Activated CD4-positive, alpha-beta memory T cell treated with anti-CD3 and anti-CD28 coated beads for 36 hours (primary cell): ENCODE measurements at regions not wholly inside any gene's neighbourhood (a gene's known extent, or its start where the extent isn't known, plus 50 kb on each side); places are given as distances from the start of the nearest gene placed in this dataset.

ENCODE experiments used
- CTCF ChIA-PET: fragments of 350-600 bp; sonication (Branson Sonifier 250); formaldehyde crosslinking; loops from one replicate; lab custom pipeline; 2021; ENCODE audit warnings: antibody characterized with exemption, inconsistent platforms; lab: Charles Lee
- POLR2A ChIA-PET: fragments of 350-600 bp; sonication (Branson Sonifier 250); formaldehyde crosslinking; loops from one replicate; lab custom pipeline; 2021; ENCODE audit warnings: antibody characterized with exemption; lab: Charles Lee
- DNase-seq: peaks from one replicate; pipeline ENCODE4 v3.0.0-alpha.2; 2020
- H3K27ac Mint-ChIP-seq: one replicate; pipeline ENCODE4 v1.8.0; 2021; ENCODE audit warnings: mixed read lengths
- H3K27me3 Mint-ChIP-seq: one replicate; pipeline ENCODE4 v1.8.0; 2021; ENCODE audit warnings: mixed read lengths
- H3K36me3 Mint-ChIP-seq: one replicate; pipeline ENCODE4 v1.8.0; 2021; ENCODE audit warnings: mixed read lengths
- H3K4me1 Mint-ChIP-seq: one replicate; pipeline ENCODE4 v1.8.0; 2021; ENCODE audit warnings: low read depth, mixed read lengths
- H3K4me3 Mint-ChIP-seq: one replicate; pipeline ENCODE4 v1.8.0; 2021; ENCODE audit warnings: mild to moderate bottlenecking, mixed read lengths
- H3K9me3 Mint-ChIP-seq: one replicate; pipeline ENCODE4 v1.8.0; 2021; ENCODE audit warnings: mixed read lengths
- intact Hi-C: fragments of 100-400 bp; cut with micrococcal nuclease; formaldehyde crosslinking; loops from one replicate; pipeline ENCODE4 v1.15.1; 2023

GRCh38 chr7:83882551-83882950, 233.6 kb upstream of the SEMA3E start:
- POLR2A ChIA-PET, result no interaction called here
- CTCF ChIA-PET, result no interaction called here
- Mint-ChIP-seq H3K4me3 (no peak overlapping the region), H3K36me3 (no peaks in the 10 kb centered on the region), H3K27ac (no peak overlapping the region), H3K27me3 (no peaks in the 10 kb centered on the region), H3K9me3 (no peaks in the 10 kb centered on the region), H3K4me1 (no peaks in the 10 kb centered on the region)
- intact Hi-C loops, result no loop called here
- DNase-seq, result no peak

- POLR2A ChIA-PET, result no interaction called here
- Mint-ChIP-seq H3K4me1 (no peaks in the 10 kb centered on the region), H3K9me3 (no peaks in the 10 kb centered on the region), H3K36me3 (no peaks in the 10 kb centered on the region), H3K27me3 (no peaks in the 10 kb centered on the region), H3K27ac (no peak overlapping the region), H3K4me3 (no peak overlapping the region)
- no peak for DNase-seq
- intact Hi-C loops, result no loop called here
- CTCF ChIA-PET, result no interaction called here
Measured at GRCh38 chr7:83879063-83879462, 230.1 kb upstream of the SEMA3E start.

DNA sequence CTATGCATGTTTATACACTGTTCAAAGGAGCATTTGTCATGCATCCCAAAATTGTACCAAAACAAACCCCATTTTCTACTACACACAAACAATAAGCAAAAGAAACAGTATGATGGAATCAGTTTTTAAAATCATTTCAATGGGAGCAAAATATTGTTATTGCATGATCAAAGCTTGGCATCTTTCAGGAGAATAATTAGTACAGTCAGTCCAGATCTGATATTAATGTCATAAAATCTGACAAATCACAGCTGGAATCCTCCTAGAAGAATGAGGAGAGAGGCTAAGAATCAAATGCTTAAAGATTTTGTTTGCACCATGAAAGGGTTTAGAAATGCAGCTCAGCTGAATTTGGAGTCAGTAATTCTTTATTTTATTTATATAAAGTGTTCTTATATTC, 229.7 kb upstream of the SEMA3E start:
- Mint-ChIP-seq H3K9me3 (no peaks in the 10 kb centered on the region), H3K36me3 (no peaks in the 10 kb centered on the region), H3K4me1 (no peaks in the 10 kb centered on the region), H3K4me3 (no peak overlapping the region), H3K27me3 (no peaks in the 10 kb centered on the region), H3K27ac (no peak overlapping the region)
- intact Hi-C loops, result no loop called here
- ChIA-PET POLR2A (no interaction called here), CTCF (no interaction called here)
- DNase-seq, result no peak

DNA sequence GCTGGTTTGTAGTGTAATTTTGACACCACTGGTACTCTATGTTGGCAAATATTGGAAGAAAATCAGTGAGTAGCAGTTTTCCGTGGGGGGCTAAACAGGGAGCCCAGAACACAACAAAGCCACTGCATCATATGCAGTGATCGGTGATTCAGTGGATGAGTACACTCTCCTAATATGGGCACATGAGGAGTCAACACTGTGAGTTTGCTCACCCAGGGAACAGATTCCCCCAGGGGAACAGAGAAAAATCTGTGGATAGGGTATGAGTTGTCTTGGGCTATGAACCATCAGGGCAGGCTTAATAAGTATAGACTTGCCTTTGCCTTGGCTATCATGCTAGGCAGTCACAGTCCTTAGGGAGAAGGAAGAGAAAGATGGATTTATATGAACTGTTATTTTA, 227.7 kb upstream of the SEMA3E start:
- POLR2A ChIA-PET, result no interaction called here
- Mint-ChIP-seq H3K27ac (no peak overlapping the region), H3K36me3 (no peaks in the 10 kb centered on the region), H3K9me3 (no peaks in the 10 kb centered on the region), H3K4me3 (no peak overlapping the region), H3K27me3 (no peaks in the 10 kb centered on the region), H3K4me1 (no peaks in the 10 kb centered on the region)
- intact Hi-C loops, result no loop called here
- DNase-seq, result no peak
- CTCF ChIA-PET, result no interaction called here

DNA sequence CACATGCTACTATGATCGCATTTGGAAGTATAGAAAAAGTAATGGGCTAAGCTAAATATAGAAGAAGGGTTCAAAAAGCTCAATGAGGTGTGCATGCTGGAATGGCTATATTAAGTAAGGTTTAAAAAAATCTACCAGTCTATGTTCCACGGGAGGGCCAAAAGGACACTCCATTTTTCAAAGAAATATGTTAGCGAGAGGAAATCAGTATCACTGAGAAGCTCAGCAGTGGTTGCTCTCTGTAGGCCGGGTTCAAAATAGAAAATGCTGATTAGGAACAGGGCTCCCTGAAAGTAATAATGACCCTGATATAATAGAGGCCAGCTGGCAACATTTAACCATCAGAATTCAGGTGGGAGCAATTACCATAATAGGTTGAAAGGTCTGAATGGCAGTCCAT, 224.5 kb upstream of the SEMA3E start:
- Mint-ChIP-seq H3K27me3 (no peaks in the 10 kb centered on the region), H3K27ac (no peak overlapping the region)
- CTCF ChIA-PET, result no interaction called here

DNA sequence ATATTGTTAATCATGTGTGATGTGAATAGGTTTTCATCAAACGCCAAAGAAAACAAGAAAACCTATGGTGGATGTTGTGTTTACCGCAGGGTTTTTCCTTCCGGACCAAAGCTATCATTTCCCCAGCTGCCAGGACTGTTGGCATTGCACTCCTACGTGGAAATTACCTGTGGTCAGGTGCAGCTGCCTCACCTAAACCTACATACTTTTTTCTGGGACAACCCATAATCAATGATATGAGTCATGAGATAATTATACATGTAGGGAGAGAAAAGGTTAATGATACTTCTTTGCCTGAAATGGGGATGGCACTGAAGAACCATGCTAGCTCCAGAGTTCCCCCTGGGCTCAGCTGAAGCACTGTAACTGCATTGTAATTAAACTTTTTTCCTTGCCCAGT, 223.6 kb upstream of the SEMA3E start:
- H3K36me3 Mint-ChIP-seq, result no peaks in the 10 kb centered on the region
- H3K27me3 Mint-ChIP-seq, result no peaks in the 10 kb centered on the region
- no peaks in the 10 kb centered on the region for H3K9me3 Mint-ChIP-seq
- no peak for DNase-seq
- ChIA-PET POLR2A (no interaction called here), CTCF (no interaction called here)
- H3K4me3 Mint-ChIP-seq, result no peak overlapping the region
- no peaks in the 10 kb centered on the region for H3K4me1 Mint-ChIP-seq
- intact Hi-C loops, result no loop called here
- no peak overlapping the region for H3K27ac Mint-ChIP-seq

More for the DNA sequence above, 224.5 kb upstream of the SEMA3E start:
- POLR2A ChIA-PET, result no interaction called here
- Mint-ChIP-seq H3K4me3 (no peak overlapping the region), H3K4me1 (no peaks in the 10 kb centered on the region), H3K36me3 (no peaks in the 10 kb centered on the region), H3K9me3 (no peaks in the 10 kb centered on the region)
- intact Hi-C loops, result no loop called here
- no peak for DNase-seq

GRCh38 chr7:83870515-83870914, 221.6 kb upstream of the SEMA3E start:
- no peaks in the 10 kb centered on the region for H3K4me1 Mint-ChIP-seq
- H3K9me3 Mint-ChIP-seq, result no peaks in the 10 kb centered on the region
- POLR2A ChIA-PET, result no interaction called here
- CTCF ChIA-PET, result no interaction called here
- H3K27ac Mint-ChIP-seq, result no peak overlapping the region
- no peak for DNase-seq
- H3K4me3 Mint-ChIP-seq, result no peak overlapping the region
- intact Hi-C loops, result no loop called here
- H3K27me3 Mint-ChIP-seq, result no peaks in the 10 kb centered on the region
- H3K36me3 Mint-ChIP-seq, result no peaks in the 10 kb centered on the region

DNA sequence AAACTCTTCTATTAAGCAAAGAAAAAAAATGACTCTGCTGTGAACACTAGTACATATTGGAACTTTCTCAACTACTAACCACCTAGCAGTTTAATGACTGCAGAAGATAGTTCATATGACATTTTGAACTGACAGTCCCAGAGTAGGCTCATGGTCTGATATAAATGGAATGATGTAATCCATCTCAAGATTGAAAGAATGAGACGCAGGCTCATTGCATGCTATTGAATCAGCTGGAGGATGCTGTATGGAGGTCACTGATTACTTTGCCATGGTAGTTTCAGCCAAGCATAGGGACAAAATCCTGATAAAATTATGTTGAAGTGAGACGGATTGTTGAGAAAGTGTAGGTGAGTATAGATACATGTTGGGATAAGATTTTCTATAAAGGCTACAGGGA, 217.6 kb upstream of the SEMA3E start:
- ChIA-PET CTCF (no interaction called here), POLR2A (no interaction called here)
- intact Hi-C loops, result no loop called here
- no peaks in the 10 kb centered on the region for H3K36me3 Mint-ChIP-seq
- H3K27me3 Mint-ChIP-seq, result no peaks in the 10 kb centered on the region
- H3K9me3 Mint-ChIP-seq, result no peaks in the 10 kb centered on the region
- no peak overlapping the region for H3K27ac Mint-ChIP-seq
- no peaks in the 10 kb centered on the region for H3K4me1 Mint-ChIP-seq
- DNase-seq, result no peak
- H3K4me3 Mint-ChIP-seq, result no peak overlapping the region

DNA sequence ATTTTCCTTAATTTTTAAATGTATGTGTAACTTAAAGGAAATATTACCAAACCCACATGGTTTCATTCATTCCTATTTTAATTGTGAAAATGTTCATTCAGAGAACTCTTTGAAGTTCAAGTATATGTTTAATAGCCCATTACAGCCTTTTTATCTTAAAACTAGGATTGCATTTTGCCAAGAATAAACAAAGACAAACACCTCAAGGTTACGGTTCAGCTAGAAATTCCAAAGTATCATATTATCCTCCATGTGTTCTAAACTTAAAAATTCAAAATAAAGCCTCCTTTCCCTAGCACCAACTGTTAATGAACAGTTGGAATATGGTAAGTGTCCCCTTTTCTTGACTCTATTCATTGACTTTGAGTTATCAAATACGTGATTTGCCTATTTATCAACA, 215.6 kb upstream of the SEMA3E start:
- no peak overlapping the region for H3K27ac Mint-ChIP-seq
- POLR2A ChIA-PET, result no interaction called here
- H3K9me3 Mint-ChIP-seq, result peaks cover 2% of the 10 kb centered on the region
- no peaks in the 10 kb centered on the region for H3K27me3 Mint-ChIP-seq
- intact Hi-C loops, result no loop called here
- H3K4me1 Mint-ChIP-seq, result no peaks in the 10 kb centered on the region
- no peak overlapping the region for H3K4me3 Mint-ChIP-seq
- H3K36me3 Mint-ChIP-seq, result no peaks in the 10 kb centered on the region
- CTCF ChIA-PET, result interaction anchor here (0.7 kb wide), 1 partner anchor 11 kb away, joined by 3 read pairs; no protein-coding TSS in a partner anchor
- no peak for DNase-seq

DNA sequence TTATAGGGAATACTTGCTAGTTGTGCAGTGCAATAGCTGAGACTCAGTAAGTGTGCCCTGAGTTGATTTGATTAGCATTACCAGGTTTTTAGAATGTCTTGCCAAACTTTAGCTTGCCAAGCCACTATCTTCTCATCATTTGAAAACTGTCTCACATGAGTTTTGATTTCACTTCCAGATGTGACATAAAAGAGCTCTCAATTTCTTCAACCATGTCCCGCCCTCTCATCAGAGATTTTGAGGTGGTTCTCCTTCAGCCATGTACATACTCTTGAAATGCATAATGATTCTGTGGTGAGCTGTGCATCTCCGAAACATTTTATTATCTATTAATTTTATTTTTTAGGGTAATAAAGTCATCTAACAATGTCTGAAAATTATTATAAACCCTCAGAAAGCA, 215.0 kb upstream of the SEMA3E start:
- Mint-ChIP-seq H3K4me3 (no peak overlapping the region), H3K27me3 (no peaks in the 10 kb centered on the region), H3K4me1 (no peaks in the 10 kb centered on the region), H3K36me3 (no peaks in the 10 kb centered on the region), H3K27ac (no peak overlapping the region), H3K9me3 (peaks cover 2% of the 10 kb centered on the region)
- ChIA-PET POLR2A (no interaction called here), CTCF (interaction anchor here (0.7 kb wide), 1 partner anchor 10 kb away, joined by 3 read pairs; no protein-coding TSS in a partner anchor)
- intact Hi-C loops, result no loop called here
- DNase-seq, result no peak

GRCh38 chr7:83861876-83862275, 212.9 kb upstream of the SEMA3E start:
- ChIA-PET CTCF (no interaction called here), POLR2A (no interaction called here)
- intact Hi-C loops, result no loop called here
- Mint-ChIP-seq H3K9me3 (peaks cover 2% of the 10 kb centered on the region), H3K27ac (no peak overlapping the region), H3K4me3 (no peak overlapping the region), H3K27me3 (no peaks in the 10 kb centered on the region), H3K36me3 (no peaks in the 10 kb centered on the region), H3K4me1 (no peaks in the 10 kb centered on the region)
- DNase-seq, result no peak

DNA sequence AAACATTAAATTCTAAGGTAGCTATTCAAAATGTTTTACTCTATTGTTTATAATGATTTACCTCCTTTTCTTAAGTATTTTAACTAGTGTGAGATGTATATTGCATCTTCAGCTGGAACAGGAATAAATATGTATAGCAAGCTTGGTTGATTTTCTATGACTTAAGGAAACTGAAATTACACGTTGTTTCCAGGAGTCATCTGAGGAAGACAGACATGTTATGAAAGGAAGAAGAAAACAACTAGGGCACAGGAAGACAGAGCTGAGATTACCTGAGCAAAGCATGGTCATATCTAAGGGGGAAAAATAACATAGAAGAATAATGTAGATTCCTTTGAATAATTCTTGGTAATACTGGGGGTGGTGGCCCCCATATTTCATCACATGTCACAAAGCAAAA, 210.9 kb upstream of the SEMA3E start:
- Mint-ChIP-seq H3K4me1 (no peaks in the 10 kb centered on the region), H3K27ac (no peak overlapping the region), H3K27me3 (no peaks in the 10 kb centered on the region), H3K4me3 (no peak overlapping the region), H3K36me3 (no peaks in the 10 kb centered on the region), H3K9me3 (peaks cover 2% of the 10 kb centered on the region)
- CTCF ChIA-PET, result no interaction called here
- POLR2A ChIA-PET, result no interaction called here
- no peak for DNase-seq
- intact Hi-C loops, result no loop called here

GRCh38 chr7:83857691-83858090, 208.8 kb upstream of the SEMA3E start:
- Mint-ChIP-seq H3K36me3 (no peaks in the 10 kb centered on the region), H3K27ac (no peak overlapping the region), H3K9me3 (peaks cover 2% of the 10 kb centered on the region), H3K4me3 (no peak overlapping the region), H3K27me3 (no peaks in the 10 kb centered on the region), H3K4me1 (no peaks in the 10 kb centered on the region)
- no peak for DNase-seq
- POLR2A ChIA-PET, result no interaction called here
- CTCF ChIA-PET, result no interaction called here
- intact Hi-C loops, result no loop called here

DNA sequence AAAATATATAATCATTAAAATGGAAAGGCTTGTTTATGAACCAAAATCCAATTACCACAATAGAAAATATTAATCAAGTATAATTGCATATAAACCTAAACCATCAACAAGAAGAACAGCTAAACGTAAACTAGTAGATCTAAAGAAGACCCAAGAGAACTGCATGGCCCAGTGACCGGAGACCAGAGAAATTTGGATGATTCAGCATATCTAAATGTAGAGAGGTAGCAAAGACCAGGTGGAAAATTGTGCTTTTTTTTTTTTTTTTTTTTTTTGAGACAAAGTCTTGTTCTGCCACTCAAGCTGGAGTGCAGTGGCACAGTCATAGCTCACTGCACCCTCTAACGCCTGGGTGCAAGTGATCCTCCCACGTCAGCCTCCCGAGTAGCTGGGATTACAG, 207.2 kb upstream of the SEMA3E start:
- Mint-ChIP-seq H3K4me3 (no peak overlapping the region), H3K9me3 (peaks cover 2% of the 10 kb centered on the region), H3K27me3 (no peaks in the 10 kb centered on the region), H3K36me3 (no peaks in the 10 kb centered on the region), H3K4me1 (no peaks in the 10 kb centered on the region), H3K27ac (no peak overlapping the region)
- DNase-seq, result no peak
- CTCF ChIA-PET, result no interaction called here
- POLR2A ChIA-PET, result no interaction called here
- intact Hi-C loops, result no loop called here
